Thymus (tissue), 11 donors: ENCODE measurements at regions not wholly inside any gene's neighbourhood (a gene's known extent, or its start where the extent isn't known, plus 50 kb on each side); places are given as distances from the start of the nearest gene placed in this dataset.

Experiments used
- DNase-seq, 9 donors: peaks; one replicate each; pipeline ENCODE4 v3.0.0-alpha.2; 2013; ENCODE audit warnings: low spot score in 9 of 9, low read depth in 6 of 9, missing footprints in 1 of 9
- H3K27ac ChIP-seq, 2 donors: one replicate each; pipeline ENCODE4 v1.5.1; 2013; ENCODE audit warnings: control low read depth in 1 of 2, low read depth in 1 of 2, low read length in 1 of 2, mild to moderate bottlenecking in 1 of 2, moderate library complexity in 1 of 2
- H3K27me3 ChIP-seq, 2 donors: one replicate each; pipeline ENCODE4 v1.5.1; 2013; ENCODE audit warnings: low read length in 1 of 2; ENCODE audit not compliant: control insufficient read depth in 2 of 2, insufficient read depth in 1 of 2
- H3K36me3 ChIP-seq, 2 donors: one replicate each; pipeline ENCODE4 v1.5.1; 2013; ENCODE audit warnings: low read length in 1 of 2, mild to moderate bottlenecking in 1 of 2, moderate library complexity in 1 of 2; ENCODE audit not compliant: control insufficient read depth in 2 of 2, insufficient read depth in 2 of 2
- H3K4me1 ChIP-seq, 2 donors: one replicate each; pipeline ENCODE4 v1.5.1; 2013; ENCODE audit warnings: low read length in 2 of 2; ENCODE audit not compliant: control insufficient read depth in 2 of 2, insufficient read depth in 2 of 2
- H3K4me3 ChIP-seq, 2 donors: one replicate each; pipeline ENCODE4 v1.5.1; 2013; ENCODE audit warnings: low read length in 2 of 2, control low read depth in 1 of 2, mild to moderate bottlenecking in 1 of 2
- H3K9me3 ChIP-seq, 2 donors: one replicate each; pipeline ENCODE4 v1.5.1; 2013; ENCODE audit warnings: low read length in 1 of 2, mild to moderate bottlenecking in 1 of 2; ENCODE audit not compliant: control insufficient read depth in 2 of 2, insufficient read depth in 1 of 2
- WGBS: extraction: QIAGEN DNeasy Blood & Tissue Kit; methylation state at CpG from one replicate; pipeline ENCODE4 v1.1.7; 2013; 5-methylcytosine and 5-hydroxymethylcytosine counted together
- donor health status: healthy.

- Histone ChIP-seq H3K9me3 (no peaks in the 10 kb centered on the region), H3K27me3 (no peaks in the 10 kb centered on the region), H3K4me1 (no peaks in the 10 kb centered on the region), H3K27ac (no peak overlapping the region), H3K36me3 (no peaks in the 10 kb centered on the region), H3K4me3 (no peak overlapping the region)
- WGBS = 91% methylated on average over 3 of the region's 3 CpGs
- DNase-seq = no peak
Measured at GRCh38 chr9:19552282-19553105, 143.7 kb downstream of the ACER2 start.

DNA sequence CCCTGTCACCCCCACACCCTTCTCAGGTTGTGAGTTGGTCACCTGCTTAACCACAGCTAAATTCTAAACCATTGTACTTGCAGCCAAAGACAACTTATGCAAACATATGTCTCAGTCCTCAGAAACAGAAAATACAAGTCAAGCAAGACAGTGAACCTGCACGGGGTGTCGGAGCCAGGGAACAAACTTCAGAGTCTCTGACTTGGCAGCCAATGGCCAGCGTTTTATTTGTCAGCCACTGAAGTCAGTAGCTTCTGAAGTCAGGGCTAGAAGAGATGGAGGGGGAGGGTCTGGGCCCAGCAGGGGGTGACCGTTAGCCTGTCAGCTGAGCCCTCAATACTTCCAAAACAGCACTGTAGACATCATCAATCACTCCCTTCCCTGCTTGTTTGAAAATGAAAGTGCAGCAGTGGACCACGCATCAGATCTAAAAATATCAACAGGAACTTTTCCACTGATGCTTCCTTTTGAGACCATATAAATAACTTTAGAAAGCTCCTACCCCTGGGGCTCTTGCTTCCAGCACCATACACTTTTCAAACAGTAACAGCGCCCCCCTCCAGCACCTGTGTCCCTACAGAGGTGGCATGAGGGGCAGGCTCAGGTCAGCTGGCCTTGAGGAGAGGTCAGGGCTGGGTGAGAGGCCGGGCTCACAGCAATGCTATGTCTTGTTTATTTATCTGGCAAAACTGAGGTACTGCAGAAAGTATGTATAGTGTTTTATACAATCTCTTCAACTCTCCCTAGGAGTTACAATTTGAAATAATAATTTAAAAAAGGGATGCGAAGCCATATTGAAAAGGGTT, 142.5 kb downstream of the ACER2 start:
- no peak for DNase-seq
- peaks cover 0 to 2% of the 10 kb centered on the region in 2 donors for H3K9me3 ChIP-seq
- no peaks in the 10 kb centered on the region for H3K36me3 ChIP-seq
- H3K4me1 ChIP-seq = no peaks in the 10 kb centered on the region
- no peaks in the 10 kb centered on the region for H3K27me3 ChIP-seq
- no peak overlapping the region for H3K27ac ChIP-seq
- no peak overlapping the region for H3K4me3 ChIP-seq
- WGBS = 35% methylated on average over 8 of the region's 8 CpGs

GRCh38 chr9:19550009-19550408, 141.2 kb downstream of the ACER2 start:
- Histone ChIP-seq H3K36me3 (no peaks in the 10 kb centered on the region), H3K4me3 (no peak overlapping the region), H3K27me3 (no peaks in the 10 kb centered on the region), H3K9me3 (peaks cover 0 to 7% of the 10 kb centered on the region in 2 donors), H3K4me1 (no peaks in the 10 kb centered on the region), H3K27ac (no peak overlapping the region)
- no peak for DNase-seq
- 79% methylated on average over 7 of the region's 7 CpGs for WGBS

DNA sequence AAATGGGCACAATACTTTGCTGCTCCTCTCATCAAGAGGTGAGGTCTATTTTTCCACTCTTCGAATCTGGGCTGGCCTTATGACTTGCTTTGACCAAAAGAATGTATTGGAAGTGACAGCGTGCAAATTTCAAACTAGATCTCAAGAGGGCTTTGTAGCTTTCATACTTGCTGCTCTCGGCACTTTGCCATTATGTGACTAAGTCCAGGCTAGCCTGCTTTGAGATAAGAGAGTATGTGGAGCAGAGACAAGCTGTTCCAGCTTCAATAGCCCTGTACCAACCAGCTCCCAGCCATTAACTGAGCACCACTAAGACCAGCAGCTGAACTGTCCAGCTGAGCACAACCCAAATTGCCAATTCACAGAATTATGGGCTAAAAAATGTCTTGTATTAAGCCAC, 124.6 kb downstream of the ACER2 start:
- no peak overlapping the region for H3K4me3 ChIP-seq
- H3K27me3 ChIP-seq = no peaks in the 10 kb centered on the region
- H3K4me1 ChIP-seq = no peaks in the 10 kb centered on the region
- no peaks in the 10 kb centered on the region for H3K9me3 ChIP-seq
- no peaks in the 10 kb centered on the region for H3K36me3 ChIP-seq
- WGBS = 95% methylated on average over 3 of the region's 3 CpGs
- no peak for DNase-seq
- H3K27ac ChIP-seq = no peak overlapping the region

GRCh38 chr9:19527663-19528062, 118.9 kb downstream of the ACER2 start:
- Histone ChIP-seq H3K27me3 (no peaks in the 10 kb centered on the region), H3K4me1 (no peaks in the 10 kb centered on the region), H3K9me3 (no peaks in the 10 kb centered on the region), H3K4me3 (no peak overlapping the region), H3K36me3 (no peaks in the 10 kb centered on the region), H3K27ac (no peak overlapping the region)
- DNase-seq = no peak
- 93% methylated on average over 3 of the region's 3 CpGs for WGBS

DNA sequence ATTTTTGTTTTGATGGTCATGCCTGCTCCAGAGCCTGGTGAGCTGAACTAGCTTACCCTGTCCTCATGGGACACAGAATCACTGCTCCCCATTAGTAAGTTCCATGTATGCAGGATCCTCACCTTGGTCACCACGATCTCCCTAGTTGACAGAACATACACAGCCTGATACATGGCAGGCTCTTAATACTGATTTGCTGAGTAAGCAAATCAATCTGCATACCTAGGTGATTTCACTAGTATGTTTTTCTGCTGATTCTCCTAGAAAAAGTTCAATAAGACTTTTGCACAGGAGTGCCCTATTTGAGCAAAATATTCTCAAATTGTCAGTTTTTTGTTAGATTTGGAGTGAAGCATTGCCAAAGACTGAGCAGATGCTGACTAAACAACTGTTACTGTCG, 113.7 kb downstream of the ACER2 start:
- 92% methylated on average over 2 of the region's 2 CpGs for WGBS
- no peaks in the 10 kb centered on the region for H3K36me3 ChIP-seq
- H3K27ac ChIP-seq = no peak overlapping the region
- H3K27me3 ChIP-seq = no peaks in the 10 kb centered on the region
- H3K4me3 ChIP-seq = no peak overlapping the region
- H3K4me1 ChIP-seq = no peaks in the 10 kb centered on the region
- H3K9me3 ChIP-seq = no peaks in the 10 kb centered on the region
- no peak for DNase-seq

DNA sequence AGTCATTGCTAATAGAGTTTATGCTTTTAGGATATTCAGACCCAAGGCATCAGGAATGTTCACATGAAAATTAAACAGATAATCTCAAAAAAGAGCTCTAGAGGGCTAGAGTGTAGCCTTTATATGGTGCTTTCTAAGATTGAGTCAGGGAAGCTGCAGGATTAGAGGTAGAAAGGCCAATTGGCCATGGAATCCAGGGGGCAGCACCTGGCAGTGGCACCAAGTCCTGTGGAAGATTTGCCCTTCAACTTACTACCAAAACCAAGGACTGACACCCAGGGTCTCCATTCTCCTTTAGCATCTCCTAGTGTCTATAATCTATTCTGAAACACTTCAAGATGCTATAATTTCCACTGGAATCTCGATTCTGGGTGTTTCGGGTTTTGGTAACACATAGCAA, 112.4 kb downstream of the ACER2 start:
- H3K4me3 ChIP-seq = no peak overlapping the region
- H3K36me3 ChIP-seq = no peaks in the 10 kb centered on the region
- H3K27ac ChIP-seq = no peak overlapping the region
- no peak for DNase-seq
- WGBS = 97% methylated on average over 2 of the region's 2 CpGs
- no peaks in the 10 kb centered on the region for H3K9me3 ChIP-seq
- H3K4me1 ChIP-seq = no peaks in the 10 kb centered on the region
- no peaks in the 10 kb centered on the region for H3K27me3 ChIP-seq

DNA sequence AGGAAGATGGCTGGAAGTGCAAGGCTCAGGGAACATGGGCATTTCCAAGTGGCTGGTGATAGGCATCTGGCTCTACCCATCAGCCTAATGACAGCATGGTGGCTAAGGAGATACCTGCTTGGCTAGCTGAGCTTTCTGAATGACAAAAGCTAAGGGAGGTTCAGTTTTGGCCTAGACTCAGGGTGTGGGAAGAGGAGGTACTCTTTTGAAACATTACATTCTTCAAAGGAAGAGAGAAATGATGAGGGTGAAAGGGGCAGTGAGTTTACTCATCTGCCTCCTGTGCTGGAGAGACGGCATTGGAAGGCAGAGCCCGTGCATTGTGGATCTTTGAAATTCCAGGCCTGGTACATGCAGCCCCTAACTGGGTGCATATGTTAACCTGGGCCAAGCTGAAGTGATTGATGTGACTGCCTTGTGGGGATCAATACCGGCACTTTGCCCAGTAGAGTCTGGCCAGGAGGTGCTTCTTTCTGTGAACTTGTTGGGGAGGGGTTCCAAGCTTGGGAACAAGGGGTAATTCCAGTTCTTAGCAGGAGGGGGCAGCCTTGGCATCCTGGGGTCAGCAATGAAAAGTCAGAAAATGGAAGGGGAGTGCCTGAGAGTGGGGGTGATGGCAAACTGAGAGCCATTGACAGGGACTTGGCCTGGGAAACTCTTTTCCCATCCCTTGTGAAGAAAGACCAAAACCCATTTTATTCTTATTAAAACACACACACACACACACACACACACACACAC, 108.6 kb downstream of the ACER2 start:
- no peak for DNase-seq
- Histone ChIP-seq H3K9me3 (no peaks in the 10 kb centered on the region), H3K27ac (no peak overlapping the region), H3K4me3 (no peak overlapping the region), H3K36me3 (no peaks in the 10 kb centered on the region), H3K27me3 (no peaks in the 10 kb centered on the region), H3K4me1 (peaks cover 0 to 4% of the 10 kb centered on the region in 2 donors)
- 92% methylated on average over 3 of the region's 3 CpGs for WGBS

GRCh38 chr9:19516348-19516747, 107.5 kb downstream of the ACER2 start:
- DNase-seq = no peak
- no peaks in the 10 kb centered on the region for H3K36me3 ChIP-seq
- 79% methylated on average over 4 of the region's 4 CpGs for WGBS
- H3K4me3 ChIP-seq = no peak overlapping the region
- H3K27ac ChIP-seq = no peak overlapping the region
- peaks cover 0 to 4% of the 10 kb centered on the region in 2 donors for H3K4me1 ChIP-seq
- H3K9me3 ChIP-seq = no peaks in the 10 kb centered on the region
- H3K27me3 ChIP-seq = no peaks in the 10 kb centered on the region
